Upper lobe of right lung (tissue), 1 donor: ENCODE measurements at regions not wholly inside any gene's neighbourhood (a gene's known extent, or its start where the extent isn't known, plus 50 kb on each side); places are given as distances from the start of the nearest gene placed in this dataset.

ENCODE experiments used
- ATAC-seq: fragments of 200-7000 bp; cut with Tn5 transposase; one replicate; pipeline ENCODE4 v1.9.1; 2020; ENCODE audit warnings: mild to moderate bottlenecking, moderate library complexity
- DNase-seq: peaks from one replicate; pipeline ENCODE4 v3.0.0-alpha.2; 2020
- H3K27ac ChIP-seq: fragments of 200-600 bp; one replicate; pipeline ENCODE4 v1.8.0; 2022
- H3K27me3 ChIP-seq: fragments of 200-600 bp; one replicate; pipeline ENCODE4 v1.8.0; 2022; ENCODE audit warnings: mild to moderate bottlenecking
- H3K36me3 ChIP-seq: fragments of 200-600 bp; one replicate; pipeline ENCODE4 v1.8.0; 2022
- H3K4me1 ChIP-seq: fragments of 200-600 bp; one replicate; pipeline ENCODE4 v1.8.0; 2022
- H3K4me3 ChIP-seq: fragments of 200-600 bp; one replicate; pipeline ENCODE4 v1.8.0; 2022; ENCODE audit warnings: mild to moderate bottlenecking
- H3K9me3 ChIP-seq: fragments of 200-600 bp; one replicate; pipeline ENCODE4 v1.8.0; 2022
- intact Hi-C: fragments of 100-400 bp; cut with DNase I; formaldehyde crosslinking; loops from one replicate; pipeline ENCODE4 v1.11.0; 2022
- TF ChIP-seq, protein P1 (sequence below): fragments of 200-600 bp; IDR thresholded peaks from one replicate; pipeline ENCODE4 v1.8.0; 2022; ENCODE audit warnings: antibody characterized with exemption
- donor health status: DM: no; HTN: yes; CAD: no; lungs with severe emphysema.

DNA sequence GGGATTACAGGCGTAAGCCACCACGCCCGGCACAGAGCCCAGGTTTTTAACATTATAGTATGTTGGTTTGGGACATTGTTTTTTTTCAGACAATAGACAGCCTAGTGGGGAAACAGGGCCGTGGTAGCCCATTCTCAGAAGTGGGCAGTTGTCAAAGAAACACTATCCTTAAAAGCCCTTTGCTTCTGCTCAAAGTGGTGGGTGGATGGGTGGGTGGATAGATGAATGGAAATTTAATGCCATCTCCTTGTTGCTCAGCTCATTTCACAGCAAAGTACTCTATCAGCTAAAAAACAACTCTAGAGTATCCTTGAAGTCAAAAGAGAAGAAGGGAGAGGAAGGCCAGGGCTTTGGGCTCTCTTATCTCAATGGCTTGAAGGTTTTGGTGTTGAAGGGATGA lies 137.8 kb downstream of the RRAGC start:
- Histone ChIP-seq H3K27me3 (peaks cover 6% of the 10 kb centered on the region), H3K9me3 (no peaks in the 10 kb centered on the region), H3K27ac (no peak overlapping the region), H3K4me1 (no peaks in the 10 kb centered on the region), H3K4me3 (no peak overlapping the region), H3K36me3 (no peaks in the 10 kb centered on the region)
- ATAC-seq (no peak), DNase-seq (no peak)
- TF ChIP-seq, protein P1, sequence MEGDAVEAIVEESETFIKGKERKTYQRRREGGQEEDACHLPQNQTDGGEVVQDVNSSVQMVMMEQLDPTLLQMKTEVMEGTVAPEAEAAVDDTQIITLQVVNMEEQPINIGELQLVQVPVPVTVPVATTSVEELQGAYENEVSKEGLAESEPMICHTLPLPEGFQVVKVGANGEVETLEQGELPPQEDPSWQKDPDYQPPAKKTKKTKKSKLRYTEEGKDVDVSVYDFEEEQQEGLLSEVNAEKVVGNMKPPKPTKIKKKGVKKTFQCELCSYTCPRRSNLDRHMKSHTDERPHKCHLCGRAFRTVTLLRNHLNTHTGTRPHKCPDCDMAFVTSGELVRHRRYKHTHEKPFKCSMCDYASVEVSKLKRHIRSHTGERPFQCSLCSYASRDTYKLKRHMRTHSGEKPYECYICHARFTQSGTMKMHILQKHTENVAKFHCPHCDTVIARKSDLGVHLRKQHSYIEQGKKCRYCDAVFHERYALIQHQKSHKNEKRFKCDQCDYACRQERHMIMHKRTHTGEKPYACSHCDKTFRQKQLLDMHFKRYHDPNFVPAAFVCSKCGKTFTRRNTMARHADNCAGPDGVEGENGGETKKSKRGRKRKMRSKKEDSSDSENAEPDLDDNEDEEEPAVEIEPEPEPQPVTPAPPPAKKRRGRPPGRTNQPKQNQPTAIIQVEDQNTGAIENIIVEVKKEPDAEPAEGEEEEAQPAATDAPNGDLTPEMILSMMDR = no peak
- intact Hi-C loops = no loop called here

DNA sequence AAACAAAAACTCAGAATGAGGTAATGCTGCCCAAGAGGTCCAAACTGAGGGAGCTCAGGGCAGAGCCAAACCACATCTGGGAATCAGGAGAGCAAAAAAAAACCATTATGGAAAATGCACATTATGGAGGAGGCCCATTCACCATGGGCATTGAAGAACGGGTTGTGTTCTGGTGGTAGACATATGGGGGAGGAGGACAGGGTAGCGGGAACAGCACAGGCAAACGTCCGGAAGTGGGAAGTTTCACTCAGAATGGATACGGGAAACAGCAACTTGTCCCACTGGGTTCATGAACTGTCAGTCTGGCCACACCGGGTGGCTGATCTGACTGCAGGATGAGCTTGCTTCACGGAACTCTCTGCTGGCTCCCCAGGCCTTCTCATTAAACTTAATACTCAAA lies 139.7 kb downstream of the RRAGC start:
- no peak for ATAC-seq
- no peak overlapping the region for H3K4me3 ChIP-seq
- no peak for DNase-seq
- H3K27me3 ChIP-seq = peaks cover 6% of the 10 kb centered on the region
- intact Hi-C loops = no loop called here
- no peaks in the 10 kb centered on the region for H3K36me3 ChIP-seq
- H3K9me3 ChIP-seq = peaks cover 3% of the 10 kb centered on the region
- TF ChIP-seq, protein P1 = no peak
- H3K4me1 ChIP-seq = no peaks in the 10 kb centered on the region
- no peak overlapping the region for H3K27ac ChIP-seq

DNA sequence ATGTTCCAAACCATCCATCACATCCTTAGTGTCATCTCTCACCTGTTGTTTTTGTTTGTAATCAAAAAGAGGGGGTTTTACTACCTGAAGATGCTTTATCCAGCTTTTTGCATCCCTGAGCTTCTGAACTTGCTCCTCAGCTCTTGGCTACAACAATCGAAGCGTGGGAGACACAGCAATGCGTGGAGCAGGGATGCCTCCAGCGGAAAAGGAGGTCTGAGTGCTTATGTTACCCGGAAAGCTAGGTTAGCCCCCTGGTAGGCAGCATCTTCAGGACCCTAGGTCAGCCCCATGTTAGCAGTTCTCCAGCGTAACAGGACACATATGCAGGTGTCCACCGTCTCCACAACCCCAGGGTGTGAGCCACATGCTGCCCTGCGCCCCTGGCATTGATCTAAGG lies 141.5 kb downstream of the RRAGC start:
- Histone ChIP-seq H3K27me3 (peaks cover under 1% of the 10 kb centered on the region), H3K36me3 (no peaks in the 10 kb centered on the region), H3K4me3 (no peak overlapping the region), H3K27ac (no peak overlapping the region), H3K9me3 (peaks cover 3% of the 10 kb centered on the region), H3K4me1 (no peaks in the 10 kb centered on the region)
- intact Hi-C loops = no loop called here
- ATAC-seq (no peak), DNase-seq (no peak)
- TF ChIP-seq, protein P1 = no peak

DNA sequence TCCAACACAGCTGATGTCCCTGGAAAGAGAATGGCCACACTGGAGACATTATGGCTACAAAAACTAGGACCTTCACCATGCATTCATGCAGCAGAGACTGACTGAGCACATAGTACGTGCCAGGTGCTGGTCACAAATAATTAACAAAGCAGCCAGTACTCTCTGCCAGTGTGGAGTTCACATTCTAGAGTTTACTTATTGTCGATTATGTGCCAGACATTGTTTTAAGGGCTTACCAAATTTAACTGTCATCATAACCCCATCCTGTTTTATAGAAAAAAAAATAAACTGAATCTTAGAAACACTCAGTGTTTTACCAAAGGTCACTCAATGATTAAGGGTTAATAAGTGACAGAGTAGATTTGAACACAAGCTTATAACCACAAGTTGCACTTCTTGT lies 143.3 kb downstream of the RRAGC start:
- no peak overlapping the region for H3K4me3 ChIP-seq
- peaks cover 3% of the 10 kb centered on the region for H3K9me3 ChIP-seq
- no peaks in the 10 kb centered on the region for H3K27me3 ChIP-seq
- no peaks in the 10 kb centered on the region for H3K4me1 ChIP-seq
- DNase-seq (no peak), ATAC-seq (no peak)
- no peak overlapping the region for H3K27ac ChIP-seq
- intact Hi-C loops = no loop called here
- TF ChIP-seq, protein P1 = no peak
- no peaks in the 10 kb centered on the region for H3K36me3 ChIP-seq

DNA sequence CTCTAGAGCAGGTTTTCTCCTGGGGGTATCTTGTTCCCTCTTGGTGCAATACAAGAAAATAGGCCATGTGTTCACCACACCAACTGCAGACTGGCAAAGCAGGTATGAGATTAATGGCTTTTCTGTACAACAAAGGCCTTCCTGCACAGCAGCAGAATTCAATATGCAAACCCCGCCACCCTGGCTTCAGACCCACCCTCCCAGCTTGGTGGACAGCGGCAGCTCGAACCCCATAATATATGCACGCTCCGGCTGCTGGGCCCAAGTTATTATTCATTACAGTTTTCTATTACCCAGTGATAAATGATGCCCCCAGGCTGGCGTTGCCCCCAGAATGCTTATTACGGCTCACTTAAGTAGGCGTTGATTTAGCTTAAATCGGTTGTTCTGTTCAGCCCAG lies 144.2 kb downstream of the RRAGC start:
- no peak overlapping the region for H3K27ac ChIP-seq
- intact Hi-C loops = no loop called here
- H3K9me3 ChIP-seq = peaks cover 3% of the 10 kb centered on the region
- H3K4me3 ChIP-seq = no peak overlapping the region
- no peak for ATAC-seq
- H3K27me3 ChIP-seq = no peaks in the 10 kb centered on the region
- H3K4me1 ChIP-seq = no peaks in the 10 kb centered on the region
- TF ChIP-seq, protein P1 = no peak
- DNase-seq = no peak
- H3K36me3 ChIP-seq = no peaks in the 10 kb centered on the region

DNA sequence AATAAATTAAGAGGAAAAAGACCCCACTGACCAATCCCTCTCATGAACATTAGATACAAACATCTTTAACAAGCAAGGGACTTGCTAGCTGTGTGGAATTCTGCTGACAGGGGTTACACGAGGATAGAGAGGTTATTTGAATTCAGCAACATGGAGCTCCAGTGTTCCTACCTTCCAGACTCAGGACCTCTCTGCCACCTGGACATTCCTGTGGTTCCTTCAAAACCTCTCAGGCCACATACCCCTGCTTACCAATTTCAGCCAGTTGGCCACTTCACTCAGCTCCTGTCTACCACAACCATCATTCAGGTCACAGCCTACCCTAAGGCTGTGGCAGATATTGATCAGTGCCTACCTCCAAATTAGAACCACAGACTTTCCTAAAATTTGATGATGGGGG lies 147.5 kb downstream of the RRAGC start:
- Histone ChIP-seq H3K4me3 (no peak overlapping the region), H3K27me3 (no peaks in the 10 kb centered on the region), H3K9me3 (peaks cover 3% of the 10 kb centered on the region), H3K27ac (no peak overlapping the region), H3K4me1 (no peaks in the 10 kb centered on the region), H3K36me3 (no peaks in the 10 kb centered on the region)
- ATAC-seq = no peak
- DNase-seq = no peak
- TF ChIP-seq, protein P1 = no peak
- intact Hi-C loops = no loop called here
